ENCODE measurements at regions not wholly inside any gene's neighbourhood (a gene's known extent, or its start where the extent isn't known, plus 50 kb on each side); places are given as distances from the start of the nearest gene placed in this dataset.

DNA sequence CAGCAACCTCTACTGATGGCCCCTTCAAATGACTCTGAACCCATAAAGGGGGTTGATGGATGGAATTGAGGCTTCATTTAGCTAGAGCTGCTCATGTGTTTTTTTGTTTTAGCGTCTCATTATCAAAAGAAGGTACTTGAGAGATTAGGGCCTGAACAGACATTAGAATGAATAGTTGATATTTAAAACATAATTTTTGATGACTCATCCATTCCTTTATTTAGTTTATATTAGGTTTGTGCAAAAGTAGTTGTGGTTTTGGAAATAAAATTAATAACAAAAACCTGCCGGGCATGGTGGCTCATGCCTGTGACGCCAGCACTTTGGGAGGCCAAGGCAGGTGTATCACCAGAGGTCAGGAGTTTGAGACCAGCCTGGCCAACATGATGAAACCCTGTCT lies 485.9 kb downstream of the PSAT1 start:
- no peak for TF ChIP-seq POLR2A (IDR thresholded peaks at IDR 0.05)
- TF ChIP-seq, protein P1, sequence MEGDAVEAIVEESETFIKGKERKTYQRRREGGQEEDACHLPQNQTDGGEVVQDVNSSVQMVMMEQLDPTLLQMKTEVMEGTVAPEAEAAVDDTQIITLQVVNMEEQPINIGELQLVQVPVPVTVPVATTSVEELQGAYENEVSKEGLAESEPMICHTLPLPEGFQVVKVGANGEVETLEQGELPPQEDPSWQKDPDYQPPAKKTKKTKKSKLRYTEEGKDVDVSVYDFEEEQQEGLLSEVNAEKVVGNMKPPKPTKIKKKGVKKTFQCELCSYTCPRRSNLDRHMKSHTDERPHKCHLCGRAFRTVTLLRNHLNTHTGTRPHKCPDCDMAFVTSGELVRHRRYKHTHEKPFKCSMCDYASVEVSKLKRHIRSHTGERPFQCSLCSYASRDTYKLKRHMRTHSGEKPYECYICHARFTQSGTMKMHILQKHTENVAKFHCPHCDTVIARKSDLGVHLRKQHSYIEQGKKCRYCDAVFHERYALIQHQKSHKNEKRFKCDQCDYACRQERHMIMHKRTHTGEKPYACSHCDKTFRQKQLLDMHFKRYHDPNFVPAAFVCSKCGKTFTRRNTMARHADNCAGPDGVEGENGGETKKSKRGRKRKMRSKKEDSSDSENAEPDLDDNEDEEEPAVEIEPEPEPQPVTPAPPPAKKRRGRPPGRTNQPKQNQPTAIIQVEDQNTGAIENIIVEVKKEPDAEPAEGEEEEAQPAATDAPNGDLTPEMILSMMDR (IDR thresholded peaks at IDR 0.05) = no peak

Measured in testis (tissue), 2 donors.